HuH-7.5 (cell line): ENCODE measurements at regions not wholly inside any gene's neighbourhood (a gene's known extent, or its start where the extent isn't known, plus 50 kb on each side); places are given as distances from the start of the nearest gene placed in this dataset.
"Not testable (repeated sequence)": the region's sequence is repeated elsewhere in the genome, so short reads cannot be mapped to it uniquely, and the experiment has no call there.

Experiments
- DNase-seq: peaks from one replicate; pipeline ENCODE4 v3.0.0; 2011; ENCODE audit warnings: low spot score

DNA sequence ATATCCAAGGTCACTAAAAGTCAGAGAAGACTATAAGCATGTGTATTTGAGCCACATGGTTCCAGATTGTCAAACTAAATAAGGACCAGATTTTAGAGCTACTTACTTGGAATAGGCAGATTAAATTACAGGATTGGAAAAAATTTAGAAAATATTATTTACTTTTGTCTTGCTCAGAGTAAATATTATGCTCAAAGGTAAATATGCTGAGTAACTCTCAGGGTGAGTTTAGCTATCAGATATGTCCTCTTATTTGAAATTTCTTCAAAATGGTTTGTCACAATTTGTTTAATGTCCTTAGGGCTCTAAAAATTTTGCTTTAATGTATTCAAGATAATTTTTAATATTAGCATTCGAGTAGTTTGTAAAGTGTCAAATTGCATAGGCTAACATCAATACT lies 2455.2 kb downstream of the PCDH9 start:
- DNase-seq = no peak

- no peak for DNase-seq
Measured at GRCh38 chr13:64770743-64771142, 2459.4 kb downstream of the PCDH9 start.

DNA sequence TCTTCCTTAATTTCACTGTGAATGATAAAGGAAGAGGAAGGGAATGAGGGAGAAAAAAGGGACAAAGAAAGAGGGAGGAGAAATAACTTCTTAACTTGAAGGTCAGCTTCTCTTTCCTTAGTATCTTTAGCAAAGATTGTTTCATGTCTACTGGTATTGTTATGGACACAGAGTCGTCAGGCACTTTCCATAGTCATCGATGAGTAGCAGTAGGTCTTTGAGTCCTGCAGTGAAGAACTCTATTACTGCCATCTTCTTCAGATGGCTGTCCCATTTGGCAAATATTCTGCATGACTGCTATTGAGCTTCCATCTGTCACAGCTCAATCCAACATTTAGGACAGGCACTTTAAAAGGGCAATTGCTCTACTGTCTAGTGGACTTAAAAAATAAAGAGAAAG lies 2463.1 kb downstream of the PCDH9 start:
- no peak for DNase-seq

DNA sequence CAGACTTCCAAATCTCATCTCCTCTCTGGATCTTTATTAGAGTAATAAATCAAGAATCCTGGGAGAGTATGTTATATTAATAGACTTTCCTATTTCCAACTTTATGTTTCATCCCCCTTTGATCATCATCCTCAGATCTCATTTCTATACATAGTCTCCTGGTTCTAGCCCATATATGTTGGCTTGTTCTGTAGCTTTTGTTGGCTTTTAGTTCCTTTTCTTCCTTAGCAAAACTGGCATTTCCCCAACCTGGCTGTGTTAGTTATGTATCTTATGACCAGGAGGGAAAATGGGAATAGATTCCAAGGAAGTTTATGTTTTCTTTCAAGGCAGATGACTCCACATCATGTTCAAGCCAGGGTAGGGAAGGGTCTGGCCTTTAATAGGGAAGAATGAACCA lies 2464.5 kb downstream of the PCDH9 start:
- DNase-seq = no peak

GRCh38 chr13:64758521-64759244 lies 2471.5 kb downstream of the PCDH9 start:
- no peak for DNase-seq

- no peak for DNase-seq
Measured at GRCh38 chr13:64756621-64757020, 2473.5 kb downstream of the PCDH9 start.

DNA sequence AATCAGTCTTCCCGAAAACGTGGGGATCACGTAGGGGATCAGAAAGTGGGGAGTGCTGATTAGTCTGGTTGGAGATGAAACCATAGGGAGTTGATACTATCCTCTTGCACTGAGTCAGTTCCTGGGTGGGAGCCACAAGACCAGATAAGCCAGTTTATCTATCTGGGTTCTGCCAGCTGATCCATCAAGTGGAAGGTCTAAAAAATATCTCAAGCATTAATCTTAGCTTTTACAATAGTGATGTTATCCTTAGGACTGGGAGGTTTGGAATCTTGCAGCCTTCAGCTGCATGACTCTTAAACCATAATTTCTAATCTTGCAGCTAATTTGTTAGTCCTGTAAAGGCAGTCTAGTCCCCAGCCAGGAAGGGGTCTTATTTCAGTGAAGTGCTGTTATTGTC lies 2474.2 kb downstream of the PCDH9 start:
- no peak for DNase-seq

DNA sequence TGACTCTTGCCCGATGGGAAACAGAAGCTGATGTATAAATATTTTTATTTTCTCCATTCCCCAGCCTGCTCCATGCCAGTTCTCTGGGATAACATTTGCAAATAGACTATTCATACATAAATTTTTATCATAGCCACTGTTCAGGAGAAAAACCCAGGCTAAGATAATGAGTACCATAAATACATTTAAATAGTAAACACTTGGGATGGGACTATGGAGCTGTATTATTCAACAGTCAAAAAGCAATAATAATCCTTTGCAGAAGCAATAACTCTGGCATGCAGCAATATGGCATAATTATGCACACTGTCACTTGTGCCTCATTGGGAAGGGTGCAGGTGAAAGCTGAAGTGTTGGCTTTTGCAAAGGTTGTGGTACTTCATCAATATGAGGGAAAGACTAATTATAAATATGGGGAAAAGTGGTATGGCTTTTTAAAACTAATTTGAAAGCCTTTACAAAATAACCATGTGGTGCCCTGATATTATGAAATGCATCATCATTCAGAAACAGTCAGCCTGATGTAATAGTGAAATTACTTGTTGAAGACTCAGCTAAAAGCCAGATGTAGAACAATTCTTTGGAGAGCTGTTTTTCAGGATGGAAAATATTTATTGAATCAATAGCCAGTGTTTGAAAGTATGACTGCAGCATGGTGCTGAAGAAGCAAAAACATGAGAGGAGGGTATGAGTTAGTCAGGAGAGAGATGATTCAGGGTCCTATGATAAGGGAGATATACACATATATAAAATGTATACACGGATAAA lies 2476.7 kb downstream of the PCDH9 start:
- DNase-seq = no peak

DNA sequence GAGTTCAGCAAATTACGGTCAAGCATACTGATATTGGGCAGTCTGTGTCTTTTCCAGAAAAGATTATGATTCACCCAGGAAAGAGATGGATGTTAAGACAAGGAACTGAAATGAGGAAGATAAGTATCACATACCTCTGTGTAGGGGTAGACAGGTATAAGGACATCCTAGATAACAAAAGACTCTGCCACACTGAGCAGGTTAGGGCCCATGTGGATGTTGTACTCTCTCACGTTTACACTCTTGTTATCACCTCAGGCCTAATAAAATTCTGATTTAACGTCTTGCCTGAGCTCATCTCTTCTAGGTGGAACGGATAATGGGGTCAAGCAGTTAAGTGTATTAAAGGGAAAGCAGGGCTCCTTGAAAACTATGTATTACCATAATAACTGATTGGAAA lies 2480.8 kb downstream of the PCDH9 start:
- no peak for DNase-seq

DNA sequence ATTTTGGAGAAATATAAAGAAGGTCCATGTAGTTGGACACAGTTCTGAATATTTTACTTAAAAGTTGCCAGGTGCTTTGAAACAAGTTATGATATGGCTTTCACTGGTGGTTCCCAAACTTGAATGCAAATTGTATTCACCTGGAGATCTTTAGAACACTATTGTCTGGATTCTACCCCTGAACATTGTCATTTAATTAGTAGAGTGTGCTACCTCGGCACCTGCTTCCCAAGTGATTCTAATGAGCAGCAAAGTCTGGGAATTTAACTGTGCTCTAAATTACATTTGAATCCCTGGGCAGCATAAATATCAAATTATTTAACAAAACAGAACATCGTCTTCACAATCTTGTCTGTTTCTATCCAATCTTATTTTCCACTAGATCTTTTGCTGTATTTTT lies 2483.3 kb downstream of the PCDH9 start:
- DNase-seq = no peak

DNA sequence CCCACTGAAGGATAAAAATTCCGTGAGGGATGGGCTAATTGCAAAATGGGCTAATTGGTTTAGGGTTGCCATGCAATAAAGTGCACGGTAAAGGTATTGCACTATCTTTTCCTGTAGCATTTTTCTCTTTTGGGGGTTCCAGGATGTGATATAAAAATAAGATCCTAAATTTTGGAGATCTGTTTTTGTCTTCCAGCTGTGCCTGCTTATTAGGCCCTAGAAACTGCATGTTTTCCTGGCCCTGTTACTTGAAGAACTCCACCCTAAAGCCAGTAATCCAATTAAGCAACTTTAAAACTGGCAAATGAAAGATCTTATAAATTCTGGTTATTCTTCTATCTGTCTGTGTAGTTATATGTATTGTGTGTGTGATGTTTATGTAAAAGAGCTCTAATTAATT lies 2489.6 kb downstream of the PCDH9 start:
- DNase-seq = no peak

GRCh38 chr13:64725492-64725891 lies 2504.6 kb downstream of the PCDH9 start:
- no peak for DNase-seq

DNA sequence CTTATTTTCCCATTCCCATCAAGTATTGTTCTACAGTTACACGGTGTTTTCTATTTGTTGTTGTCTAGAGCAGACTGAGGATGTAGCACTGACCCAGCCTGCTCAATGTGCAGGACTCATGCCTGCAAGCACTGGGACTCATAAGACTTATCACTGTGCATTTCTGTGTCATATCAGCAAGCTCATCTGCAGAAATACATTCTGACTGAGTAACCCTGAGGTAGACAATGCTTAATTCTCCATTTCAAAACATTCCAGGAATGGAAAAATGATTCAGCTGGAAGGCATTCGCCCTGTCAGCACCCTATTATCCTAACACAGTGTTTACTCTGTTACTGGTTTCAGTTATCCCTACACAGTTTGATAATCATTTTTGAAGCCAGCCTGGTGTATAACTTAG lies 2506.4 kb downstream of the PCDH9 start:
- DNase-seq = peak; percentile 18

DNA sequence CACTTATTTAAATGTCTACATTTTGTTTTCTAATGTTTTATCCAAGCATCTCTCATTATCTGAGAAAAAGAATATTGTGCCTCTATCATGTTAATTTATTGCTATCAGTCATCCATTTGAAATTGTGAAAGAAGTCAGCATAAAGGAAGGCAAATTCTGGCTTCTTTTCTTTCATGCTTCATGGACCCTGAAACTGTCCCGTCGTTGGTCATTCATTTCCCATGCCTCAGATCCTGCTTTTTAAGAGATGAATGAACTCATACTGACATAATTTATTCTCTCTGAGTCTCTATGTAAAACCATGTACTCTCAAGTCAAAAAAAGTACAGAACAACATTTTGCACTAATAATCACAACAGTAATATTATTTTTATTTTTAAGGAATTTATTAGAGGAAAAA lies 2512.0 kb downstream of the PCDH9 start:
- DNase-seq = no peak

DNA sequence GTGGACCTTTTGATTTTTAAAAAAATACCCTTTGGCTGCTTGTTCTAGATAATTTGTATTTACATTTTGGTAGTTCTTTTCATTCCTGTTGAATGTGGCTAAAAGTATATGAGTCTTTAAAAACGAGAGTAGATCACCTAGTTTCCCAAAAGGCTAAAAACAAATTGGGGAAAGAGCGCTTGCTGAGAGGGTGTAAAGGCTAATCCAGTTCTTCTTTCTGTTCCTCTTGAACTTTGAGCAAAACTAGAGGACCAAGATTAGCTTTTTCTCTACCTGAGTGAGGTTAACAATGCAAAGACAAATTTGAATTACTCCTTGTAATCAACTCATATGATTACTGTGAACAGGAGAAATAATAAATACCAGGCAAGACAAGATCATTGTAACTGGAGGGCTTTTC lies 2513.2 kb downstream of the PCDH9 start:
- DNase-seq = no peak

DNA sequence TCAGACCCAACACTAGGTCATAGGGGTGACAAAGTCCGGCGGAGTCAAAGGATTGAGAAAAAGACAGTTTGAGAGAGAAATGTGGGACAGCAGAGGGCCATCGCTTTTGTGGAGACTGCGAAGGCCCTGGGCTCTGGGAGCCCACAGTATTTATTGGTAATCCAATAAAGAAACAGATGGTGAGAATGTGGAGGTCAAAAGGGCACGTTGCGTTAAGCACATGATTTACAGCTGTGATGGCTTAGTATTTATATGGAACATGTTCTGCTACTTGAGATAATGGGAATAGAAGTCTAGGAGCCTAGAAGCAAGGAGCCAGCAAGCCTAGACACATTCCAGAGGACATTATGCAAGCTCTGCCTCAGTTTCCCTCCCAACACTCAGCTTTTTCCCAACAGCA lies 2521.1 kb downstream of the PCDH9 start:
- DNase-seq = no peak

GRCh38 chr13:64704121-64704649 lies 2526.0 kb downstream of the PCDH9 start:
- DNase-seq = no peak

GRCh38 chr13:64697226-64697625 lies 2532.9 kb downstream of the PCDH9 start:
- no peak for DNase-seq

DNA sequence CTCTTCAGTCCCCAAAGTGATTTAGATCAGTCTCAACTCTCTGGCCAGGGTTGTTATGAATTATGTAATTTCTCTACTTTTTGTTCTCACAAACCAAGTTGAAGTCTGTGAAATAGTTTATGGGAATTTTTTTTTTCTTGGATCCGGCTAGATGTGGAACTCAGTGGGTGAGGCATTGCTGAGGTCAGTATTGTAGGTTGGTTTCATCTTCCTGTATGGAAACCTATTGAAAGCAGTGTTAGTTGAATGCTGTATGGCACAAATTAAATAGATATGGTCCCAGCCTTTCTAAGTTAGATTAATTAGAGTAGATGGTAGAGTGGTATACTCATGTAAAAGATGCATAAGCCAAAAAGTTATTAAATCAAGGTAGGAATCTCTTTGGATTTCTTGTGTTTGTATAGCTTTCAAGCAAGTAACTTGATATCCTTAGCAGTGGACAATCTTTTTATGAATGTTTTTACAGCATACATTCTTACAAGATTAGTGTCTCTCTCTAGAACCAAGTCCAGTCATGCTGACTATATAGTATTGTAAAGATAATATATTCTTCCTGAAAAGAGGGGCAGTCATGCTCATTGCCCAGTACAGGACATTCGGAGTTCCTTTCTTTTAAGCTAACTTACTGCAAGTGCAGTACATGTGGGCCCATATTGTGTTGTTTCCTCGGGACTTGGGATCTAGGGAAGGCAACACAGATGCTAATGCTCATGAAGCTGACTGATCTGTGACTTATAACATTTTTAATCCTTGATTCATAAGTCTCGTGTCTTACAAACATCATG lies 2541.1 kb downstream of the PCDH9 start:
- DNase-seq = no peak

DNA sequence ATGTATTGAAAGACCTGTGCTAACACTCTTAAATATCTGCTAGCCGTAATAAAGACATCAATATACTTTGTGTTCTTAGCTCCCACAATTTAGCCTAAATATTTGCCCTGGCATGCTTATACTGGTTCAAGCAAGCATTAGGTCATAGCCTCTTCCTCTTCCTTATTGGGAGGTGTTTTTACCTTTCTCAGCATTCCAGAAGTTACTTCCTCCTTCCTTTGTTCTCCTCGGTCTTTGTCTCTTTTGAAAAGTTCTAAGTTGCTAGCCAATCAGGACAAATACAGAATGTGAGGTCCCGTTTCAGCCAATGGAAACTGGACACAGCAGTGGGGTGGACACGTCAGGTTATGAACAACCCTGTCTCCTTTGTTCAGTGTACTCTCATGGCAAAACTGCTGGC lies 2543.6 kb downstream of the PCDH9 start:
- not testable (repeated sequence) for DNase-seq

DNA sequence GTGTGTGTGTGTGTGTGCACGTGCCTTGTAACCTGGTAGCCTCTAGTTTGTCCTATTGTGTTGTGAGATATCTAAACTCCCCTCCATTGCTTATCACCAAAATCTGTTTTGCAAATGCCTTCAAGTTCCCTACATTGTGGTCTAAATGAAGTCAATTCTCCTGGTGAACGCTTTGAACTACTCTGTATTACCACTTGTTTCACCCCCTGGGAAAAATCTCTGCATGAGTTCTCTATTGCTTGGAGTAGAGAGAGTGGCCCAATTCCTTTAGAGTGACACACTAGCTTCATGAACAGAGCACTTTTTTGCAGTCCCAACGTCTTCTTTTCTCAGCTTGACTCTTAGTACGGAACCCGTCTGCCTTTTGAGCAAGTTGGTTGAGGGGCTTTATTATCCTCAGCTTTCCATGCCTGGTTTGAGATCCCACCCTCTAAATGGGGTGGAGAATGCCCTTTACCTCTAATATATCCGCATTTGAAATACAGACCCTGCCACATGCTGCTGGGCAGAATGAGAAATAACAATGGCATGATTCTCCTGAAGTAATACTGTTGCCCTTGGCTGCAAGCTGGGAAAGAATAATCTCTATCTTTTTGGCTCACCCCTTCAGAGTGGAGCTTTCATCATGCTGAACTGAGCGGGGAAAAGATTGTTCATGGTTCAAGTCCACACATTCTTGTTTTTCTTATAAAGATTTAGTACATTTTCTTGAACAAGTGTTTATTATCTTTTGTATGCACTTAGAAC lies 2545.3 kb downstream of the PCDH9 start:
- no peak for DNase-seq

DNA sequence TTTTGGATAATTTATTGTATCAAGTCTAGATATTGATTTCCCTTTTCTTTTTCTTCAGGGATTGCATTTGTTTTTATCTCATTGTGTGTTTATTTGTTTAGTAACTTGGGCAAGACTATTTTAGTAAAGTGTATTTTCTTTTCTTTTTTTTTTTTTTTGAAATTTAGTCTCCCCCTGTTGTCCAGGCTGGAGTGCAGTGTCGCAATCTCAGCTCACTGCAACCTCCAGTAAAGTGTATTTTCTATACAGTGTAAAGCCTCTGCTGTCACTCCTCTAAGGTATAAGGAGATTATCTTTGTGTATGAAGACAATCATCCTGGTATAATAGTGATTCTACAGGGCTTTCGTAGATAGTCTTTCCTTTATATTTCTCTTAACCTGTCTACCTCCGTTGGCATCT lies 2546.0 kb downstream of the PCDH9 start:
- no peak for DNase-seq
